HG03103 (cell line): ENCODE measurements at regions not wholly inside any gene's neighbourhood (a gene's known extent, or its start where the extent isn't known, plus 50 kb on each side); places are given as distances from the start of the nearest gene placed in this dataset.

ENCODE experiments used
- ATAC-seq: cut with Tn5 transposase; IDR thresholded peaks from one replicate; pipeline ENCODE4 v1.9.1; 2021; ENCODE audit warnings: low read depth; ENCODE audit not compliant: unreplicated experiment

DNA sequence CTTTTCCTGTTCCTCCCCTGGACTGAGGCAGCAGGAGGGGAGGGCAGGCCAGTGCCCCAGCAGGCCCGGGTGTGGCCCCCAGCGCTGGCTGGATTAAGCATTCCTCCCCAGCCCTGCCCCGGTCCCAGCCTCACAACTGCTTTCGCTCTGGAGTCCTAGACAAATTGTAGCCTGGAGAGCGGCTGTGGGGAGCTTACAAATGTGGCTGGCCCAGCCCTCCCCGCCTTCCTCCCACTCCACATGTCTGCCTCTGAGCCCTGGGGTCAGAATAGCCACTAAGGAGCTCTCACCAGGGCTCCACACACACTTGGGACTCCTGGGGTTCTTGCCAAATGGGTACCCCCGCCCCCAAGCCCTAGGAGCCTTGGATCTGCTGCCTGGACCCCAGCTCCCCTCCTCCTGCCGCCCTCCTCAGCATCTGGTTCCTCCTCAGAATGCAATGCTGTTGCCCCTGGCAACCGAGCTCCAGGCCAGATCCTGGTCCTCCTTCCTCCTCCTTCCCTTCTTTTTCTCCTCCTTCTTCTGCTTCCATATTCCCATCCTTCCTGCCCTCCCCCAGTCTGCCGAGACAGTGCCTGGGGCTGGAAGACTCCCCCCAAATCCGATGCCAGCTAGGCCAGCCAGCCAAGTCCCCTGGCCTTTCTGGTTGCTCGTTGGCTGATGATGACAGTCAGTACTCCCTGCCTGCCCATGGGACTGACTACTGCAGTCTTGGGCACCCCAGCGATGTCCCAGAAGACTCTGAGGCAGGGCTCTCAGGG lies 91.1 kb downstream of the LINGO1 start:
- no peak for ATAC-seq

DNA sequence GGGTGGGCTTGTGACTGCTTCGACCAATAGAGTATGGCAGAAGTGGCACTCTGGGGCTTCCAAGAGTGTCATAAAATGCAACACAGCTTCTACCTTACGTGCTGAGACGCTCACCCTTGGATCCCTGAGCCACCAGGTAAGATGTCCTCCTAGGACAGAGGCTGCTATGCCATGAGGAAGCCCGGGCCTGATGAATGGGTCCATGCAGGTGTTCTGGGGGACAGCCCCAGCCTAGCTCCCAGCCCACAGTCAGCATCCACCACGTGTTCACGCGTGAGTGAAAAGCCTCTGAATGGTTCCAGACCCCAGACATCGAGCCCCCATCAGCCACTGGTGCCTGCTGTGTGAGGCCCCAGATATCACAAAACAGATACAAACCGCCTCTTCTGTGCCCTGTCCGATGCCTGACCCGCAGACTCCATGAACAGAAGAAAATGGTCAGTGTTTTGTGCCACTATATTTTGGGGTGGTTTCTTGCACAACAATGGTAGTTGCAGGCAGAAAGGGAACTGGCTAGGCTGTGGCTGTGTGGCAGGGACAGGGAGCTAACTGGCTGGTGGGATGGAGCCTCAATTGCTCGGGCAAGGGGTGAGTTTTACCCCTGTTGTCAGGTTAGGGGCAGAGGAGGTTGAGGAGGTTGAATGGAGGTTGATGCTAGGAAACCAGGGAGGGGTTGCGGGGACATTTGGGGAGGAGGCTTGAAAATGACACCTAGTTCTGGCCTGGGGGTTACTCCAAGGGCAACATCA lies 92.2 kb downstream of the LINGO1 start:
- ATAC-seq = no peak

DNA sequence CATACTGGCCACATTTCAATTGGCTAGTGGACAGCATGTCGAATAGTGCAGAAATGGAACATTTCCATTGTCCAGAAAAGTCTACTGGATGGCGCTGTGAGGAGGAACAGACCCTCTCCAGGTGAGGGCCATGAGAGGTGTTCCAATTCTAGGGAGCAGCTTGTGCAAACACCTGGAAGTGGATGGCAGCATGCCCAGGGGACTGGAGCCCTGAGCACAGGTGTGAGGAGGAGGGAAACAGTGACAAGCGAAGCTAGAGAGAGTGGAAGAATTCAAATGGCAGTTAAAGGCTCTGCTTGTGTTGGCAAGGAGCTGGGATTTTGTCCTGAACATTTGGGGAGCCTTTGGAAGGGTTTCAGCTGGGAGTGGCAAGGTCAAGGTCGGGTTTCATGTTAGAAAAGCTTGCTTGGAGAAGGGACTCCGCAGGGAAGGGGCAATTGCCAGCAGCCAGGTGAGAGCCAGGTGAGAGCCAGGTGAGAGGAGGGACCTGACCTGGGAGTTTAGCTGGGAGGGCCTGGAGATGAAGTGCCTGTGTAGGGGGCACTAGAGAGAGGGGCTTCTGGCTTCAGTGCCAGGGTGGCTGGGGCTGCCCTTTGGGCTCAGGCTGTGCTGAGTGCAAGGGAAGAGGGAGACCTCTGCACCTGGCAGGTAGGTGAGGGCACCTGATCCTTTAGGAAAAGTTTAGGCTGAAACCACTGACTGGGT lies 93.8 kb downstream of the LINGO1 start:
- no peak for ATAC-seq

DNA sequence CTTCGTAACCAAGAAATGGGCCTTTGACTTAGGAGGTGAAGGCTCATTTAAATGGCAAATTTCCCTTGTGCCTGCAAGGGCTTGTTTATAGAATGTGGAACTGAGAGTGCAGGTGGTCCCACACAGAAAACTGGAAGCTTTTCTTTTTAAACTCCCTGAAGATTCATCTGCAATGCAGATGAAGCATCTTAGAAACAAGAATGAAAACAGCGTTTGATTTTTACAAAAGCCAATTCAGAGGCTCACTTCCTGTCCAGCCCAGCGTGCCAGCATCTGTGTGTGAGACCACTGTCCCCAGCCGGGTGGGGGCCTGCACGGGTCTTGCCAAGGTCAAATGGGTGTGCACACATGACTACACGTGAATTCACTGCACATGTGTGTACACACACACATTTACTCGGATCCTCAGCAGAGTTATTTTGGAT lies 94.7 kb downstream of the LINGO1 start:
- no peak for ATAC-seq

DNA sequence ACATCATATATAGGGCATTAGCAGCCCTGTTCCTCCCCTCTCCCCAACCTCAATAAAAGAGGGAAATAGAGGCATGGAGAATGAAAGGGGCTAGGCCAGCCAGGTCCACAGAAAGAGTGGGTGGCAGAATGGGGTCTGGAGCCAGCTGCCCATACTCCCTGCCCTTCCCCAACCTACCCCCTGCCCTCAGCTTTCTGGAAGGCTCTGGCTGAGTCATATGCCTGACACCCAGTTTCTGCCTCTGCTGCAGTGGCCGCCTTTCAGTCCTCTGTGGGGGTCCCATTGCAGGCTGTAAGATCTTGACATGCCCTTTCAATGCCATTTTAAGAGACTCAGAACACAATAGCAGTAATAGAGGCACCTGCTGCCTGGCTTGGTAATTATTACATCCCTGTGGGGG lies 95.7 kb downstream of the LINGO1 start:
- ATAC-seq = no peak

DNA sequence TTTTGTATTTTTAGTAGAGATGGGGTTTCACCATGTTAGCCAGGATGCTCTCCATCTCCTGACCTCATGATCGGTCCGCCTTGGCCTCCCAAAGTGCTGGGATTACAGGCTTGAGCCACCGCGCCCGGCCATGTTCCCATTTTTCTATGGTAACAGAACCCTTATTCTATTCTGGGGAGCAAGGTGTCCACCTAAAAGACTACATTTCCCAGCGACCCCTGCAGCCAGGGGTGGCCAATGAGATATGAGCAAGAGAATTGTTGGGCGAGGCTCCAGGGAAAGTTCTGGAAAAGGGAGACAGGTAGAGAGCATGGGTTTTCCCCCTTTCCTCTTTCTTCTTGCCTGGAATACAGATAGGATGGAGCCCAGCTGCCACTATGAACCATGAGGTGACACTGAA lies 96.9 kb downstream of the LINGO1 start:
- no peak for ATAC-seq
